GM12874 (cell line): ENCODE measurements at regions not wholly inside any gene's neighbourhood (a gene's known extent, or its start where the extent isn't known, plus 50 kb on each side); places are given as distances from the start of the nearest gene placed in this dataset.

Source experiments
- TF ChIP-seq, protein P1 (sequence below): IDR thresholded peaks from 2 replicates; pipeline ENCODE4 v1.5.1; 2011; ENCODE audit warnings: low read depth, mild to moderate bottlenecking, control low read depth, low read length, moderate library complexity; ENCODE audit not compliant: insufficient read depth

DNA sequence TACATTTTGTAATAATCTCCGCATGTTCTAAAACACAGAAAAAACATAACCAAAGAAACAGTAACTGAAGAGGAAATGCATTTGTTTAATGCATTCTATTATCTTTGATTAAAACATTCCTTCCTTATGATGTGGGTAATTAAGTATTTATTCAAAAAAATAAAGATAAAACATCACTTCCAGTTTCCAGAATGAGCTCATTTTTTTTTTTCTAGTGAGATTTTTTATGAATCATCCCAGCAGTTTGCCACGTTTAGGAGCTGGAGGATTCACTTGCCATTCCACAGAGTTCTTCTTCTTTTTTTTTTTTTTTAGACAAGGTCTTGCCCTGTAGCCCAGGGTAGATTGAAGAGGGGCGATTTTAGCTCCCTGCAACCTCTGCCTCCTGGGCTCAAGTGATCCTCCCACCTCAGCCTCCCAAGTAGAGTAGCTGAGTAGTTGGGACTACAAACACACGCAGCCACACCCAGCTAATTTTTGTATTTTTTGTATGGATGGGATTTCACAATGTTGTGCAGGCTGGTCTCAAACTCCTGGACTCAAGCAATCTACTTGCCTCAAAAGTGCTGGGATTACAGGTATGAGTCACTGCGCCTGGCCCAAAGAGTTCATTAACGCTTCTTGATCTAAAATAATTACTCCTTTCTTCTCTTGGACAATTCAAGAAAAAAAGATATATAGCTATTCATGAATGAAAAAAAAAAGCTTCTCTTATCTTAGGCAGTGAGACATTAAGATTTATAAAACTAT is 177.3 kb downstream of the DKK1 start:
- TF ChIP-seq, protein P1, sequence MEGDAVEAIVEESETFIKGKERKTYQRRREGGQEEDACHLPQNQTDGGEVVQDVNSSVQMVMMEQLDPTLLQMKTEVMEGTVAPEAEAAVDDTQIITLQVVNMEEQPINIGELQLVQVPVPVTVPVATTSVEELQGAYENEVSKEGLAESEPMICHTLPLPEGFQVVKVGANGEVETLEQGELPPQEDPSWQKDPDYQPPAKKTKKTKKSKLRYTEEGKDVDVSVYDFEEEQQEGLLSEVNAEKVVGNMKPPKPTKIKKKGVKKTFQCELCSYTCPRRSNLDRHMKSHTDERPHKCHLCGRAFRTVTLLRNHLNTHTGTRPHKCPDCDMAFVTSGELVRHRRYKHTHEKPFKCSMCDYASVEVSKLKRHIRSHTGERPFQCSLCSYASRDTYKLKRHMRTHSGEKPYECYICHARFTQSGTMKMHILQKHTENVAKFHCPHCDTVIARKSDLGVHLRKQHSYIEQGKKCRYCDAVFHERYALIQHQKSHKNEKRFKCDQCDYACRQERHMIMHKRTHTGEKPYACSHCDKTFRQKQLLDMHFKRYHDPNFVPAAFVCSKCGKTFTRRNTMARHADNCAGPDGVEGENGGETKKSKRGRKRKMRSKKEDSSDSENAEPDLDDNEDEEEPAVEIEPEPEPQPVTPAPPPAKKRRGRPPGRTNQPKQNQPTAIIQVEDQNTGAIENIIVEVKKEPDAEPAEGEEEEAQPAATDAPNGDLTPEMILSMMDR = no peak

DNA sequence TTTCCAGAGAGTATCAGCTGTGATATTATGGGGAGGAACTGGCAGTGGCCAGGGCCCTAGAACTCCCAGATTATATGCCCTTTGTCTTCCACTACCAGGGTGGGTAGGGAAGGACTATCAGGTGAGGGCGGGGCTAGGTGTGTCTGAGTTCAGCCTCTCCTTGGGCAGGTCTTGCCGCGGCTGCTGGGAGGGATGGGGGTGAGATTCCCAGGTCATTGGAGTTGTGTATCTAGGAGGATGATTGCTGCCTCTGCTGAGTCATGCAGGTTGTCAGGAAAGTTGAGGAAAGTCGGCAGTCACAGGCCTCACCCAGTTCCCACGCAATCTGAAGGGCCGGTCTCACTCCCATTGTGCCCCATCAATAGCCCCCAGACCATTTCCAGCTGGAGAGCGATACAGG is 185.2 kb downstream of the DKK1 start:
- TF ChIP-seq, protein P1 = no peak

DNA sequence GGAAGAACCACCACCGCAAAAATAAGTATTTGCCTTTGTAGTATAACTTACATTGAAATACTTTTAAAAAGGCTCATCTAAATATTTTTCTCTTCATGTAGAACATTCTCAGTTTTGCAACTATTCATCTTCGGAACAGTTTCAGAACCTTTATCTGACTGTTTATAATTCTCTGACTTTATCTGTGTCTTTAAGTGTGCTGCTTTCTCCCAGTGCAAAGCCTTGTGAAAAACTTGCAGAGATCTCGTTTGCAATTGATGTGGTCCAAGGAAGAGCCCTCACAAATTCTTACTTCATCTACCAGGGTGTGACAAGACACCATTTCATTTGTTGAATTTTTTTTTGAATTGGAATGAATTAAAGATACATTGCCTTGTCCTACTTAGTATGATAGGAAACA is 186.4 kb downstream of the DKK1 start:
- TF ChIP-seq, protein P1 = no peak

DNA sequence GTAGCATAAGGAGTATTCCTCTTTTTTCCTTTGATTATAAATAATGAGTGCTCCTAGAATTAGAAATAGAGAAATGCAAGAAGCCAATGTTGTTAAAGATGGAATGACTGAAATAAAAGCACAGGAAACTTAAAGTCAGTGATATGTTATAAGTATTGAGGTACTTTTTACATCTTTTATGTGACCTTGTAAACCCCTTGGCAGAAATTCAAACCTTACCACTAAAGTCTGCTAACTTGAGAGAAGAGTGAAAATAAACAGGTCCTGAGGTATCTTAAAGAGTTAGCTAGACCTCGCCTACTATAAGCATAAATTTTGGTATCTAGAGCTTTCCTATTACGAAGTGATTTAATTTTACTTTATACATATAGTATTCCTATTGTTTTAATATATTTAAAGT is 188.2 kb downstream of the DKK1 start:
- TF ChIP-seq, protein P1 = no peak

DNA sequence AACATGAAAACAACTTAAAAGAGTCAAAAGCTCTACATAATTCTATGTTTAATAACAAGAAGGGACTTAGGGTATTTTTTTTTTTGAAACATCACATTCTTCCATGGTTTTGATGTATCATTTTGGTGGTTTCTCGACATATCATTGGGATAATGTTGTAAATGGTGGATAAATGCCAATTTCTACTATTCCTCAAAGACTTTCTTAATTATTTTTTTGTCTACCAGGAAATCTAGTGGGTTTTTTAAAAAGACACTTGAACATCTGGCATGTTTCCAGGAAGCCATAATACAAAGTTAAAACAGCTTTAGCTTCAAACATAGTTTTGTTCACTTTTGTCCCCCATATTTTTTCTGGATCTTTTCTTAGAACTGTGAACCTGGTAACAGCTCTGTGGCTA is 200.4 kb downstream of the DKK1 start:
- TF ChIP-seq, protein P1 = no peak

DNA sequence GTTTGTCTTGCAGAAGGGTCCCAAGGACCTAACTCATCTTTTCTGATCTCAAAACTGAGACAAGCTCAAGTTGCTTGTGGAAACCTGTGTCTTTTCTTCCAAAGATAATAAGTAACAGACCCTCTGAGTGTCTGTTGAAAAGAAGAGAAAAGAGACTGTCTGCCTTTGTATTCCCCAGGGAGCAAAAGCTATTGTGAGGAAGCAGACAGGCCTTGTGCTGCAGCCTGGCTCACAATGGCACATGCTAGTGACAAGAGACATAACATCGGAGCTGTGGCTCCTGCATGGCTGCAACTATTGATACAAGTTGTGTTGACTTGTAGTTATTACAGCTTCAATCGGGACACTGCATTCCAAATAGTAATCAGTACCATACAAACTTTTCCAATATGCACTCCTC is 202.9 kb downstream of the DKK1 start:
- TF ChIP-seq, protein P1 = no peak

DNA sequence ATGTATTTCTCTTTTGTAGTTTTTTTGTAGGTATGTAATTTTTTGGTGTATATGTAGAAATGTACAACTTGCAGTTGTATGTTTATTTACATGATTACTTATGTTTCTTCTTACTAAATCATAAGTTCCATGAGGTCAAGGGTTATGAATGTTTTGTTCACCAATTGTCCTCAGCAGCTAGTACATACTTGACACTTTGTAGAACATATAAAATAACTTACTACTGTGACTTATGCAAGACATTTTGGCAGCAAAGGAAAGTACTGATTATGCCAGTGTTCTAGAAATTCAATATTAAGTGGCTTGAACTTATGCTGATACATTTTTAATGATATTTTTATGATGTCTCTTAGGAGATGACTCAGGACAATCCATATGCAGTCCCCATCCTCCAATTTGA is 209.6 kb downstream of the DKK1 start:
- TF ChIP-seq, protein P1 = no peak
